ENCODE measurements at regions not wholly inside any gene's neighbourhood (a gene's known extent, or its start where the extent isn't known, plus 50 kb on each side); places are given as distances from the start of the nearest gene placed in this dataset.

- TF ChIP-seq CTCF (IDR thresholded peaks at IDR 0.05 in 2 of 3, conservative IDR thresholded peaks at IDR 0.05 in 1 of 3; ENCODE audit: control insufficient read depth in 2 of 3, extremely low read depth in 1 of 3, insufficient read depth in 1 of 3, low read depth in 3 of 3, low read length in 3 of 3) (no peak), IKZF1 (conservative IDR thresholded peaks at IDR 0.05) (no peak), NRF1 (conservative IDR thresholded peaks at IDR 0.05; ENCODE audit: low read depth, low read length) (no peak), RAD51 (IDR thresholded peaks at IDR 0.05) (no peak), CEBPB (IDR thresholded peaks at IDR 0.05; ENCODE audit: borderline replicate concordance in 1 of 2, low read depth in 2 of 2, low read length in 2 of 2) (no peak), NFYB (IDR thresholded peaks at IDR 0.05; ENCODE audit: insufficient read depth, low read depth, low read length) (no peak), SIN3A (IDR thresholded peaks at IDR 0.05; ENCODE audit: low read depth, low read length) (no peak), TCF12 (IDR thresholded peaks at IDR 0.05; ENCODE audit: low read depth, low read length) (no peak), SMC3 (IDR thresholded peaks at IDR 0.05; ENCODE audit: borderline replicate concordance, low read length) (no peak), ZNF274 (IDR thresholded peaks at IDR 0.05; ENCODE audit: insufficient read depth, insufficient read length) (no peak)
Measured at GRCh38 chr18:45332871-45333270, 282.4 kb upstream of the SLC14A2 start.

Measured in GM12878 (cell line).